Ovary (tissue), 3 donors: ENCODE measurements at regions not wholly inside any gene's neighbourhood (a gene's known extent, or its start where the extent isn't known, plus 50 kb on each side); places are given as distances from the start of the nearest gene placed in this dataset.

Experiments used
- EP300 ChIP-seq: sonication (generic); formaldehyde crosslinking; IDR thresholded peaks from one replicate; pipeline ENCODE4 v1.6.1; 2017; ENCODE audit warnings: antibody characterized with exemption
- POLR2A ChIP-seq: fragments of 450-650 bp; IDR thresholded peaks from one replicate; pipeline ENCODE4 v1.6.1; 2017; ENCODE audit warnings: antibody characterized with exemption, mild to moderate bottlenecking, moderate library complexity
- TF ChIP-seq, protein P1 (sequence below), 3 donors: fragments of 450-650 bp in 2 of 3; fragments of 200-600 bp in 1 of 3; IDR thresholded peaks; one replicate each; pipeline versions ENCODE4 v1.5.1 to v1.8.0; 2016 to 2022; ENCODE audit warnings: antibody characterized with exemption in 3 of 3, mild to moderate bottlenecking in 1 of 3
- donor health status: DM: no; HTN: no; CAD: no.

DNA sequence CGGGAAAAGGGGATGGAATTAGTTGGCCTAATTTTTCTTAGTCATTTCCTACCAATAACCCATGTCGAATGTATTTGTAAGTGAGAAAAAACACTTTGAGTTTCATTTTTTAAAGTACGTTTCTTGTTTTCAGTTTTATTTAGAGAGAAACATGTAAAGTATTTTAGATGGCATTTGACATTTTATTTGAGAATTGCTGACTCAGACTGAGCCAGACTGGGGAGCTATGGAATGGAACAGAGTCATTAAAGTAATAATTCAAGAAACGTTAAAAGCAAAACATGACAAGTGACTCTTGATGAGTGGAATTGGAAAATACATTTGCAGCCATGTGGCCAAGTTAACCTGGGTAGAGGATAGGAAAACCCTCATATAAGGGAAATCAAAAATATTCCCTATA is 286.1 kb upstream of the NPSR1 start:
- TF ChIP-seq, protein P1, sequence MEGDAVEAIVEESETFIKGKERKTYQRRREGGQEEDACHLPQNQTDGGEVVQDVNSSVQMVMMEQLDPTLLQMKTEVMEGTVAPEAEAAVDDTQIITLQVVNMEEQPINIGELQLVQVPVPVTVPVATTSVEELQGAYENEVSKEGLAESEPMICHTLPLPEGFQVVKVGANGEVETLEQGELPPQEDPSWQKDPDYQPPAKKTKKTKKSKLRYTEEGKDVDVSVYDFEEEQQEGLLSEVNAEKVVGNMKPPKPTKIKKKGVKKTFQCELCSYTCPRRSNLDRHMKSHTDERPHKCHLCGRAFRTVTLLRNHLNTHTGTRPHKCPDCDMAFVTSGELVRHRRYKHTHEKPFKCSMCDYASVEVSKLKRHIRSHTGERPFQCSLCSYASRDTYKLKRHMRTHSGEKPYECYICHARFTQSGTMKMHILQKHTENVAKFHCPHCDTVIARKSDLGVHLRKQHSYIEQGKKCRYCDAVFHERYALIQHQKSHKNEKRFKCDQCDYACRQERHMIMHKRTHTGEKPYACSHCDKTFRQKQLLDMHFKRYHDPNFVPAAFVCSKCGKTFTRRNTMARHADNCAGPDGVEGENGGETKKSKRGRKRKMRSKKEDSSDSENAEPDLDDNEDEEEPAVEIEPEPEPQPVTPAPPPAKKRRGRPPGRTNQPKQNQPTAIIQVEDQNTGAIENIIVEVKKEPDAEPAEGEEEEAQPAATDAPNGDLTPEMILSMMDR (IDR thresholded peaks at IDR 0.05) = no peak
- no peak for TF ChIP-seq POLR2A
- no peak for TF ChIP-seq EP300
